T-helper 2 cell (primary cell): ENCODE measurements at regions not wholly inside any gene's neighbourhood (a gene's known extent, or its start where the extent isn't known, plus 50 kb on each side); places are given as distances from the start of the nearest gene placed in this dataset.
A peak's percentile ranks its signal among the peaks of the same experiment; 100 is the strongest.
"Not testable (repeated sequence)": the region's sequence is repeated elsewhere in the genome, so short reads cannot be mapped to it uniquely, and the experiment has no call there.

Experiments used
- DNase-seq, 5 experiments: peaks; one replicate each; pipeline versions ENCODE4 v3.0.0 to v3.0.0-alpha.2; 2012 to 2022

GRCh38 chr5:98231089-98231488 lies 542.4 kb upstream of the RGMB start:
- peak in 1 of 5 experiments; percentile 2 for DNase-seq

DNA sequence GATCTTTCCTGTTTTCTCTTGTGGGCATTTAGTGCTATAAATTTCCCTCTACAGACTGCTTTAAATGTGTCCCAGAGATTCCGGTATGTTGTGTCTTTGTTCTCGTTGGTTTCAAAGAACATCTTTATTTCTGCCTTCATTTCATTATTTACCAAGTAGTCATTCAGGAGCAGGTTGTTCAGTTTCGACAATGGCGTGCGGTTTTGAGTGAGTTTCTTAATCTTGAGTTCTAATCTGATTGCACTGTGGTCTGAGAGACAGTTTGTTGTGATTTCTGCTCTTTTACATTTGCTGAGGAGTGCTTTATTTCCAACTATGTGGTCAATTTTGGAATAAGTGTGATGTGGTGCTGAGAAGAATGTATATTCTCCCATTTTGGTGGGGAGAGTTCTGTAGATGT lies 535.7 kb upstream of the RGMB start:
- not testable (repeated sequence) for DNase-seq

DNA sequence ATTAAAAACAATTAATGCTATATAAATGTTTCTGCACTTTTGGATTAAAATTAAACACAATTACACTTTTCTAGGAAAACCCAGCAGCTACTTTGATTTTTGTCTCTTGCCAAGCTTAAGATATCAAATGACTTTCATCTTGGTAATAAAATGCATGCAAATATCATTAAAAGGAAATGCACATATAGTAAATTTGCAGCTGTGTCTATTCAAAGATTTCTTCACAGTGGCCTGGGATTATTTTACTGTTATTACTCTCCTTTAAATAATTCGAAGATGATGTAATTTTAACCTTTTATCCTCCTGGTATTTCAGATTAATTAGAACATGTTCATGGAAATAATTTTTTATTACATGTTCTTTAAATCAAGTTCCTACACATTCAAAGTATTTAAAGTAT lies 529.5 kb upstream of the RGMB start:
- DNase-seq, result no peak

DNA sequence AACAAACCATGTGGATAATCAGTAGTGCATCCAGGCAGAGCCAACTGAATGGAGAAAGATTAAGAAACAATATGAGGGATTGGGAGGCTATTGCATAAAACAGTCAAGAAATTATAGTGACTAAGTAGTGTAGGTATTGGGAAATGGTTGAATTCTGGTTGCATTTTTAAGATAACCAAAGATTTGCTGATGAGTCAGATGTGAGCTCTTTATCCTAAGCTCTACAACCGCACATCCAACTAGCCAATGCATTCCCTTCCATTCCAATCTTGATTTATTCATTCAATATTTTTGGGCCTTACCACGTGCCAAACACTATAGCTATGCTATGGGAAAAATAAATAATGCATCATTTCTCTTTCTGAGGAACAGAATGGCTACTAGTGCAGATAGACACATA lies 524.5 kb upstream of the RGMB start:
- DNase-seq, result no peak

DNA sequence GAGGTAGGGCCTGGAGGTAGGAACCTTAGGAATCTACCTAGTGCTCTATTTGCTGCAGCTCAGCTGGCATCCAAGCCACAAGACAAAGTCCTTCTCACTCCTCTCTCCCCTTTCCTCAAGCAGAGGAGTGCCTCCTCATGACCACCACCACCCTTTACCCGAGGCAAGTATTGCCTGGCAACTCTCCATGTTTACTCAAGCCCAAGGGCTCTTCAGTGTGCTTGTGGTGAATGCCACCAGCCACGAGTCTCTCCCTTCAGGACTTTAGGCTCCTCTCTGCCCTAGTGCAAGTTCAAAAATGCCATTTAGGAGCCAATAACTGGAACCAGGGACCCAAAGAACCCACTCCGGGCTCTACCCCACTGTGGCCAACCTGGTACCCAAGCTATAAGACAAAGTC lies 514.5 kb upstream of the RGMB start:
- no peak for DNase-seq

GRCh38 chr5:98259595-98259994 lies 513.9 kb upstream of the RGMB start:
- DNase-seq, result no peak

- no peak for DNase-seq
Measured at GRCh38 chr5:98263084-98263483, 510.4 kb upstream of the RGMB start.

DNA sequence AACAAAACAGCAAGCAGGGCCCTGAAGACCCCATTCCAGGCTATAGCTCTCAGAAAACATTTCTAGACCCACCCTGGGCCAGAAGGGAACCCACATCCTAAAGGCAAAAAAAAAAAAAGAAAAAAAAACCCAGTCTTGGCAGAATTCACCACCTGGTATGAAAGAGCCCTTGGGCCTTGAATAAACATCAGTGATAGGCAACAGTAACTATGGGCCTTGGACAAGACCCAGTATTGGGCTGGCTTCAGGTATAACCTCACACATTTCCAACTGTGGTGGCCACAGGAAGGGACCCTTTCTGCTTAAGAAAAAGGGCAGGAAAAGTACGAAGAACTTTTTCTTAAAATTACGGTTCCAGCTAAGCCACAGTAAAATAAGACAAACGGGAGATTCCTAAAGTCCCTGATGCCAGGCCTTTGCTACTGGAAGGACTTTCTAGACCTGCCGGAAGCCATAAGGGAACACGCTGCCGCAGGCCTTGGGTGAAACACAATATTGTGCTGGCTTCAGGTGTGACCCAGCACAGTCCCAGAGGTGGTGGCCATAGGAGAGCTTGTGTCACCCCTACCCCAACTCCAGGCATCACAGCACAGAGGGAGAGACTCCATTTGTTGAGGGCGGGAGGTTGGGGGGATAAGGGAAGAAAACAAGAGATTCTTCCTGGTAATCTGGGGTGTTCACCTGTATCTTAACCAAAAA lies 505.2 kb upstream of the RGMB start:
- no peak for DNase-seq

GRCh38 chr5:98275980-98276379 lies 497.5 kb upstream of the RGMB start:
- DNase-seq, result no peak

DNA sequence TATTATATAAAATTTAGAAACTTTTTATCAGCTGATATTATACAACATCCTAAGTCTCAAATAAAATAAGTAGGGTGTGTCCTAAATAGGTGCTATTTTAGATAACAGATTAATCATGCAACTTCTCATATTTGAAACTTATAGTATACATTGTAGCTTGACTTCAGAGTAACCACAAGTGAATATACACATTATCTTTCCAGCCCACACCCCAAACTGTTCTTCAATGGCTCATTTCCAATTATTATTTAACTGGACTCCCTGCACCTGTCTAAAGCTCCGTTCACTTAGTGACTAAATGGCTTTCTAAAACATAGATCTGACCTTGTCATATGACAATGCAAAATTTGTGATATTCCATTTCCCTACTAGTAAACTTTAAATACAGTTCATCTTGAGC lies 490.9 kb upstream of the RGMB start:
- no peak for DNase-seq

GRCh38 chr5:98292496-98292895 lies 481.0 kb upstream of the RGMB start:
- DNase-seq, result peak in 1 of 5 experiments; percentile 68

DNA sequence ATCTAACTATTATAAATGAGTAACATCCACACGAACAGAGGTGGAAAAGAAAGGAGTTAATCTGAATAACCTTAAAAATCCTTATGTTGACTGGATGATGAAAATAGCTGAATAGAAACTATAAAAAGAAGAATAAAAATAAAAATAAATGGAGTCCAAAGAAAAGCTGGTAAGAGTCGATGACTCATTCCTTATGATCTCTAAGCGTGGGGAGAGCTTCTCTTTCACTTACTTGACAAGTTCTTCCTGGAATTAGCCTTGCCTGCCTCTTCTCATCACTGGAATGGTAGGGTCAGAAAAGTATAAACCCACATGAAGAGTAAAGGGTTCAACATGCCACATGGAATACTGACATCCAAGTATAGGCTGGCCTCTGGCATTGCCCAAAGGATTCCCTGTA lies 477.0 kb upstream of the RGMB start:
- DNase-seq, result no peak

GRCh38 chr5:98299435-98299834 lies 474.0 kb upstream of the RGMB start:
- DNase-seq, result no peak

GRCh38 chr5:98301547-98301946 lies 471.9 kb upstream of the RGMB start:
- DNase-seq, result no peak

- DNase-seq, result no peak
Measured at GRCh38 chr5:98307811-98308210, 465.7 kb upstream of the RGMB start.

- no peak for DNase-seq
Measured at GRCh38 chr5:98308231-98308630, 465.2 kb upstream of the RGMB start.

- DNase-seq, result no peak
Measured at GRCh38 chr5:98308960-98309359, 464.5 kb upstream of the RGMB start.

GRCh38 chr5:98309785-98310598 lies 463.5 kb upstream of the RGMB start:
- DNase-seq, result peak in 1 of 5 experiments; percentile 72

GRCh38 chr5:98314292-98314691 lies 459.2 kb upstream of the RGMB start:
- DNase-seq, result no peak

GRCh38 chr5:98318386-98318785 lies 455.1 kb upstream of the RGMB start:
- no peak for DNase-seq

- peak in 1 of 5 experiments; percentile 12 for DNase-seq
Measured at GRCh38 chr5:98319299-98320011, 454.0 kb upstream of the RGMB start.

GRCh38 chr5:98320343-98320742 lies 453.1 kb upstream of the RGMB start:
- DNase-seq, result no peak

- DNase-seq, result no peak
Measured at GRCh38 chr5:98321361-98321760, 452.1 kb upstream of the RGMB start.

GRCh38 chr5:98325187-98325586 lies 448.3 kb upstream of the RGMB start:
- not testable (repeated sequence) for DNase-seq
